GM19455 (cell line): ENCODE measurements at regions not wholly inside any gene's neighbourhood (a gene's known extent, or its start where the extent isn't known, plus 50 kb on each side); places are given as distances from the start of the nearest gene placed in this dataset.
"Not testable (repeated sequence)": the region's sequence is repeated elsewhere in the genome, so short reads cannot be mapped to it uniquely, and the experiment has no call there.

ENCODE experiments used
- ATAC-seq: cut with Tn5 transposase; IDR thresholded peaks from one replicate; pipeline ENCODE4 v1.9.1; 2021; ENCODE audit not compliant: unreplicated experiment

GRCh38 chr2:65963303-65963702 lies 471.6 kb upstream of the MEIS1 start:
- ATAC-seq: not testable (repeated sequence)

- no peak for ATAC-seq
These were observed 474.0 kb upstream of the MEIS1 start for GRCh38 chr2:65960953-65961352.

GRCh38 chr2:65957886-65958285 lies 477.0 kb upstream of the MEIS1 start:
- no peak for ATAC-seq

GRCh38 chr2:65957454-65957853 lies 477.5 kb upstream of the MEIS1 start:
- ATAC-seq: no peak

- ATAC-seq: no peak
These were observed 479.7 kb upstream of the MEIS1 start for GRCh38 chr2:65955259-65955658.

- no peak for ATAC-seq
These were observed 481.8 kb upstream of the MEIS1 start for GRCh38 chr2:65952966-65953761.

- no peak for ATAC-seq
These were observed 490.7 kb upstream of the MEIS1 start for GRCh38 chr2:65944213-65944612.

GRCh38 chr2:65943099-65943786 lies 491.7 kb upstream of the MEIS1 start:
- ATAC-seq: no peak

- no peak for ATAC-seq
These were observed 494.1 kb upstream of the MEIS1 start for GRCh38 chr2:65940856-65941255.

- ATAC-seq: no peak
These were observed 495.2 kb upstream of the MEIS1 start for GRCh38 chr2:65939687-65940086.

- no peak for ATAC-seq
These were observed 497.4 kb upstream of the MEIS1 start for GRCh38 chr2:65937379-65938160.

- ATAC-seq: no peak
These were observed 499.8 kb upstream of the MEIS1 start for GRCh38 chr2:65934992-65935629.

GRCh38 chr2:65932571-65932970 lies 500.2 kb upstream of the SPRED2 start:
- no peak for ATAC-seq

- ATAC-seq: no peak
These were observed 498.7 kb upstream of the SPRED2 start for GRCh38 chr2:65931056-65931455.

- ATAC-seq: no peak
These were observed 497.9 kb upstream of the SPRED2 start for GRCh38 chr2:65930259-65930658.

- ATAC-seq: not testable (repeated sequence)
These were observed 497.3 kb upstream of the SPRED2 start for GRCh38 chr2:65929664-65930063.

- ATAC-seq: no peak
These were observed 490.4 kb upstream of the SPRED2 start for GRCh38 chr2:65922794-65923193.

- no peak for ATAC-seq
These were observed 489.6 kb upstream of the SPRED2 start for GRCh38 chr2:65922030-65922429.

GRCh38 chr2:65921116-65921515 lies 488.7 kb upstream of the SPRED2 start:
- no peak for ATAC-seq

- ATAC-seq: no peak
These were observed 488.3 kb upstream of the SPRED2 start for GRCh38 chr2:65920659-65921058.

GRCh38 chr2:65919550-65920188 lies 487.3 kb upstream of the SPRED2 start:
- no peak for ATAC-seq
